ENCODE measurements at regions not wholly inside any gene's neighbourhood (a gene's known extent, or its start where the extent isn't known, plus 50 kb on each side); places are given as distances from the start of the nearest gene placed in this dataset.

- TF ChIP-seq CTCF (IDR thresholded peaks at IDR 0.05 in 8 of 11, conservative IDR thresholded peaks at IDR 0.05 in 3 of 11): no peak
- TF ChIP-seq POLR2AphosphoS5 (IDR thresholded peaks at IDR 0.05): no peak
These were observed 234.0 kb downstream of the CDC14C start for GRCh38 chr7:49158321-49158720.

All from spleen (tissue), 7 donors.